BE2C (cell line): ENCODE measurements at regions not wholly inside any gene's neighbourhood (a gene's known extent, or its start where the extent isn't known, plus 50 kb on each side); places are given as distances from the start of the nearest gene placed in this dataset.

ENCODE experiments used
- DNase-seq: peaks from one replicate; pipeline ENCODE4 v3.0.0-alpha.2; 2020
- H3K27me3 ChIP-seq: fragments of 250-450 bp; sonication (Bioruptor Pico); 2 replicates; pipeline ENCODE4 v1.5.1; 2020; ENCODE audit warnings: mild to moderate bottlenecking
- H3K36me3 ChIP-seq: fragments of 250-450 bp; sonication (Bioruptor Pico); 2 replicates; pipeline ENCODE4 v1.5.1; 2020; ENCODE audit warnings: mild to moderate bottlenecking
- H3K4me1 ChIP-seq: fragments of 250-450 bp; sonication (Bioruptor Pico); 2 replicates; pipeline ENCODE4 v1.5.1; 2020
- H3K4me3 ChIP-seq: 2 replicates; pipeline ENCODE4 v1.5.1; 2011; ENCODE audit warnings: low read depth, low read length
- H3K9me3 ChIP-seq: fragments of 250-450 bp; sonication (Bioruptor Pico); 2 replicates; pipeline ENCODE4 v1.5.1; 2020
- CTCF ChIP-seq: IDR thresholded peaks from 2 replicates; pipeline ENCODE4 v1.5.1; 2012; ENCODE audit warnings: mild to moderate bottlenecking, low read depth, low read length

GRCh38 chr9:1718836-1719235 is 296.3 kb upstream of the SMARCA2 start:
- no peak for TF ChIP-seq CTCF
- Histone ChIP-seq H3K4me1 (no peaks in the 10 kb centered on the region), H3K4me3 (no peak overlapping the region), H3K36me3 (no peaks in the 10 kb centered on the region), H3K9me3 (no peaks in the 10 kb centered on the region; the same call in 1 of the 2 replicates), H3K27me3 (no peaks in the 10 kb centered on the region)
- no peak for DNase-seq

GRCh38 chr9:1721196-1721595 is 294.0 kb upstream of the SMARCA2 start:
- Histone ChIP-seq H3K27me3 (no peaks in the 10 kb centered on the region), H3K4me1 (no peaks in the 10 kb centered on the region), H3K4me3 (no peak overlapping the region), H3K9me3 (no peaks in the 10 kb centered on the region; the same call in 1 of the 2 replicates), H3K36me3 (no peaks in the 10 kb centered on the region)
- TF ChIP-seq CTCF = no peak
- DNase-seq = no peak

GRCh38 chr9:1722404-1722803 is 292.7 kb upstream of the SMARCA2 start:
- no peaks in the 10 kb centered on the region for H3K36me3 ChIP-seq
- no peak for DNase-seq
- no peak overlapping the region for H3K4me3 ChIP-seq
- no peaks in the 10 kb centered on the region for H3K4me1 ChIP-seq
- H3K27me3 ChIP-seq = no peaks in the 10 kb centered on the region
- no peak for TF ChIP-seq CTCF
- no peaks in the 10 kb centered on the region; the same call in 1 of the 2 replicates for H3K9me3 ChIP-seq

GRCh38 chr9:1723522-1724015 is 291.6 kb upstream of the SMARCA2 start:
- Histone ChIP-seq H3K4me3 (no peak overlapping the region), H3K36me3 (no peaks in the 10 kb centered on the region), H3K27me3 (no peaks in the 10 kb centered on the region), H3K9me3 (no peaks in the 10 kb centered on the region; the same call in 1 of the 2 replicates), H3K4me1 (no peaks in the 10 kb centered on the region)
- DNase-seq = no peak
- TF ChIP-seq CTCF = no peak

GRCh38 chr9:1726993-1727759 is 288.0 kb upstream of the SMARCA2 start:
- no peaks in the 10 kb centered on the region; the same call in 1 of the 2 replicates for H3K9me3 ChIP-seq
- no peak for DNase-seq
- H3K4me3 ChIP-seq = no peak overlapping the region
- no peaks in the 10 kb centered on the region for H3K4me1 ChIP-seq
- TF ChIP-seq CTCF = no peak
- H3K27me3 ChIP-seq = no peaks in the 10 kb centered on the region
- H3K36me3 ChIP-seq = no peaks in the 10 kb centered on the region

- Histone ChIP-seq H3K4me3 (no peak overlapping the region), H3K4me1 (no peaks in the 10 kb centered on the region), H3K9me3 (no peaks in the 10 kb centered on the region), H3K27me3 (no peaks in the 10 kb centered on the region), H3K36me3 (no peaks in the 10 kb centered on the region)
- no peak for DNase-seq
- no peak for TF ChIP-seq CTCF
Measured at GRCh38 chr9:1729631-1730030, 285.5 kb upstream of the SMARCA2 start.
